Karpas-422 (cell line): ENCODE measurements at regions not wholly inside any gene's neighbourhood (a gene's known extent, or its start where the extent isn't known, plus 50 kb on each side); places are given as distances from the start of the nearest gene placed in this dataset.

ENCODE experiments used
- DNase-seq: peaks from one replicate; pipeline ENCODE4 v3.0.0-alpha.2; 2015
- H2AFZ ChIP-seq: fragments of 200-600 bp; sonication (generic); 2 replicates; pipeline ENCODE4 v1.6.1; 2014; ENCODE audit warnings: antibody characterized with exemption, low read length, mixed read lengths
- H3K27ac ChIP-seq: fragments of 200-600 bp; sonication (generic); 2 replicates; pipeline ENCODE4 v1.5.1; 2014; ENCODE audit warnings: mild to moderate bottlenecking, low read length, moderate library complexity
- H3K27me3 ChIP-seq: fragments of 200-600 bp; sonication (generic); 2 replicates; pipeline ENCODE4 v1.6.1; 2014; ENCODE audit warnings: low read length, mixed read lengths
- H3K36me3 ChIP-seq: fragments of 200-600 bp; sonication (generic); 2 replicates; pipeline ENCODE4 v1.6.1; 2014; ENCODE audit warnings: low read length, mixed read lengths; ENCODE audit not compliant: insufficient read depth
- H3K4me1 ChIP-seq: fragments of 200-600 bp; sonication (generic); 2 replicates; pipeline ENCODE4 v1.6.1; 2014; ENCODE audit warnings: mild to moderate bottlenecking, low read length, mixed read lengths
- H3K4me2 ChIP-seq: fragments of 200-600 bp; sonication (generic); 2 replicates; pipeline ENCODE4 v1.6.1; 2014; ENCODE audit warnings: low read length, low read depth, mild to moderate bottlenecking; ENCODE audit not compliant: poor library complexity, severe bottlenecking
- H3K4me3 ChIP-seq: fragments of 200-600 bp; sonication (generic); 2 replicates; pipeline ENCODE4 v1.5.1; 2014; ENCODE audit warnings: mild to moderate bottlenecking, antibody characterized with exemption, low read length, mixed read lengths
- H3K79me2 ChIP-seq: fragments of 200-600 bp; sonication (generic); 2 replicates; pipeline ENCODE4 v1.6.1; 2014; ENCODE audit warnings: mild to moderate bottlenecking, low read length, mixed read lengths
- H3K9ac ChIP-seq: fragments of 200-600 bp; sonication (generic); 2 replicates; pipeline ENCODE4 v1.6.0; 2014; ENCODE audit warnings: low read length
- H3K9me2 ChIP-seq: fragments of 200-600 bp; sonication (generic), shearing (Covaris generic); replicated peaks from 2 replicates; pipeline ENCODE4 v1.6.0; 2014; ENCODE audit warnings: mild to moderate bottlenecking, low read length, moderate library complexity; ENCODE audit not compliant: insufficient read depth
- H3K9me3 ChIP-seq: fragments of 300-700, 200-600 bp; sonication (generic); 2 replicates; pipeline ENCODE4 v1.6.1; 2014; ENCODE audit warnings: low read length, mixed read lengths
- H4K20me1 ChIP-seq: fragments of 200-600 bp; sonication (generic); 2 replicates; pipeline ENCODE4 v1.6.1; 2014; ENCODE audit warnings: mild to moderate bottlenecking, antibody characterized with exemption, low read length, low read depth; ENCODE audit not compliant: insufficient read depth

DNA sequence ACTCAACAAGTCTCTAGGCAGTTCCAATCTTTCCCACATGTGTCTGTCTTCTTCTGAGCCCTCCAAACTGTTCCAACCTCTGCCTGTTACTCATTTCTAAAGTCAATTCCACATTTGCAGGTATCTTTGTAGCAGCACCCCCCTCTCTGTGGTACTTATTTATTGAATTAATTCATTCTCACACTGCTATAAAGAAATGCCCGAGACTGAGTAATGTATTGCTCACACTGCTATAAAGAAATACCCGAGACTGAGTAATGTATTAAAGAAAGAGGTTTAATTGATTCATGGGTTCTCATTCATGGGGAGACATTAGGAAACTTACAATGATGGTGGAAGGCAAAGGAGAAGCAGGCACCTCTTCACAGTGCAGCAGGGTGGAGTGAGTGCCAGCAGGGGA, 1413.8 kb downstream of the SI start:
- DNase-seq: no peak
- Histone ChIP-seq H3K27me3 (no peaks in the 10 kb centered on the region), H3K4me1 (no peaks in the 10 kb centered on the region), H3K4me2 (no peak overlapping the region), H3K9me3 (peaks cover 9% of the 10 kb centered on the region; the same call in 1 of the 2 replicates), H3K9ac (no peak overlapping the region), H4K20me1 (no peaks in the 10 kb centered on the region), H3K27ac (no peak overlapping the region), H3K9me2 (no peaks in the 10 kb centered on the region), H3K79me2 (no peaks in the 10 kb centered on the region), H3K4me3 (no peak overlapping the region), H3K36me3 (no peaks in the 10 kb centered on the region), H2AFZ (no peak overlapping the region)

DNA sequence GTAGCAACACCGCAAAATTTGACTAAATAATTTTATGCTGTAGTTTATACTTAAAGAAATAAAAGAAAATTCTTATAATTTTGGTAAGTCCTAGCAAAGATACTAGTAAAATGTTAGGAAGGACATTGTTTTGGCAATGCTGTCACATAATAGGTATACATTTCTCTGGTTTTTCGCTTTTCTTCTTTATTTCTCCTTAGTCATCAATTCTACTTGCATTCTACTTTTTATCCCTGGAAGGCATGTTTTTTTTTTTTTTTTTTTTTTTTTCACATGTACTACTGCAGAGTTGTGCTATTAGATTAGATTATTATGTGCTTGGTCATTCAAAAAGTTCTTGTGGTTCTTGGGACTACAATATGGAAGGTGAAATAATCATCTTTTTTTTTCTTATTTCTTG, 1421.2 kb downstream of the SI start:
- H3K9me3 ChIP-seq: peaks cover 25% of the 10 kb centered on the region
- no peak overlapping the region for H3K4me2 ChIP-seq
- no peaks in the 10 kb centered on the region for H3K79me2 ChIP-seq
- no peaks in the 10 kb centered on the region for H3K36me3 ChIP-seq
- no peak overlapping the region for H3K27ac ChIP-seq
- no peak overlapping the region for H3K9ac ChIP-seq
- H3K4me3 ChIP-seq: no peak overlapping the region
- DNase-seq: no peak
- H3K9me2 ChIP-seq: no peaks in the 10 kb centered on the region
- H3K4me1 ChIP-seq: no peaks in the 10 kb centered on the region
- H3K27me3 ChIP-seq: no peaks in the 10 kb centered on the region
- H2AFZ ChIP-seq: no peak overlapping the region
- H4K20me1 ChIP-seq: no peaks in the 10 kb centered on the region

DNA sequence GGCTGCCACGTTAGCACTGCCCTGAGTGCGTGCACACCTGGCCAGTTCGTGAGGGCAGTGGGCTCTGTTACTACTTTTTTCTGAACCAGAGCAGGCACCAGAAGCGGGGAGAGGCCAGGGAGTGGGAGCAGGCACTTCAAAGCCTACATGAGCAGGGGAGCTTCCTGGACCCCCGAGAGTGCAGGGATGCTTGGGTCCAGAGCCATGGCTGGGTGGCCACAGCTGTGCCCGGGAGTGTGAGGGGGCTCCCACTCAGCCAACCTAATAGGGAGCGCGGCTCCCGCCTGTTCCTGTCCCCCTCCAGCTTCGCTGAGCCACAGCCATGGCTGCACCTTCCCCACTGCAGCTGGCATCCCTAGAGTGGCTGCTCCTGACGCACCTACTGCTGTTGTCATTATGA, 1423.3 kb downstream of the SI start:
- no peaks in the 10 kb centered on the region for H3K27me3 ChIP-seq
- H3K36me3 ChIP-seq: no peaks in the 10 kb centered on the region
- no peak for DNase-seq
- H3K4me3 ChIP-seq: no peak overlapping the region
- no peaks in the 10 kb centered on the region for H3K9me2 ChIP-seq
- H3K4me2 ChIP-seq: no peak overlapping the region
- no peaks in the 10 kb centered on the region for H3K79me2 ChIP-seq
- no peaks in the 10 kb centered on the region for H4K20me1 ChIP-seq
- peaks cover 28% of the 10 kb centered on the region for H3K9me3 ChIP-seq
- no peak overlapping the region for H2AFZ ChIP-seq
- no peak overlapping the region for H3K9ac ChIP-seq
- H3K4me1 ChIP-seq: no peaks in the 10 kb centered on the region
- no peak overlapping the region for H3K27ac ChIP-seq

DNA sequence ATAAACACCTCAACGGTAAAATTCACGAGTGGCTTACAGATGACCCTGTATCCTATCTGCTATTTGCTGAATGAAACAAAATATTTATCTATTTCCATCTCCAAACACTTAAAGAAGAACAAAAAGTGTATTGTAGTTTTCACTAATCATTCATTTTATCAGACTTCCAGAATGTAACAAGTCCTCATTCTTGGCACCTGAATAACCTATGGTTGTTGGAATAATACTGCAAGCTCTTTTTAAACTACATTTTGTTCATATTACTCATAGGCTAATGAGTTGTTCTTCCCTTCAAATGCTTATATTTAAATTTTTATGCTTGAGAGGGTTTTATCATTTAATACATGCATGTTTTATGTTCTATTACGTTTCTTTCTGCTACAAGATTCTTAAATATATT, 1434.1 kb downstream of the SI start:
- no peak for DNase-seq
- H3K27ac ChIP-seq: no peak overlapping the region

DNA sequence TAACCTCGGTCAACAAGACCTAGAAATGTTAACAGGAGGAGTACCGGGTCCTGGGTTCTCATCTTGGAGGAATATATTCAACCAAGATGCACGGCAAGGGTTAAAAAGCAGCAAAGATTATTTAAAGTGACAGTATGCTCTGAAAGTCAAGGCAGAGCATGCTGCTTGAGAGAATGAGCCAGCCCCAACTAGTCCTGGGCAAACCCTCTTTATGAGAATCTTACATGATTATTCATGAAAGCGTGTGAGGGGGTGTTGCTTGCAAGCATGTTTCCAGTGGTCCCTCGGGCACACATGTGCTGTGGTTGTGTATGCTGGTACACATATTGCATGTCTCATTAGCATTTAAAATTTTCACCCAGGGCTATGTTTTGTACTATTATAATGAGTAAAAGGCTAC, 1445.6 kb downstream of the SI start:
- Histone ChIP-seq H3K4me1 (no peaks in the 10 kb centered on the region), H3K9me2 (no peaks in the 10 kb centered on the region), H3K4me3 (no peak overlapping the region), H4K20me1 (no peaks in the 10 kb centered on the region), H3K9me3 (peaks cover 15% of the 10 kb centered on the region; the same call in 1 of the 2 replicates), H3K27ac (no peak overlapping the region), H3K9ac (no peak overlapping the region), H3K4me2 (no peak overlapping the region), H3K79me2 (no peaks in the 10 kb centered on the region), H3K36me3 (no peaks in the 10 kb centered on the region), H2AFZ (no peak overlapping the region), H3K27me3 (no peaks in the 10 kb centered on the region)
- DNase-seq: no peak

More for the DNA sequence above, 1434.1 kb downstream of the SI start:
- Histone ChIP-seq H3K36me3 (no peaks in the 10 kb centered on the region), H3K9me3 (peaks cover 20% of the 10 kb centered on the region), H4K20me1 (no peaks in the 10 kb centered on the region), H3K9me2 (no peaks in the 10 kb centered on the region), H3K4me3 (no peak overlapping the region), H3K9ac (no peak overlapping the region), H3K27me3 (no peaks in the 10 kb centered on the region), H3K4me1 (no peaks in the 10 kb centered on the region), H3K4me2 (no peak overlapping the region), H2AFZ (no peak overlapping the region), H3K79me2 (no peaks in the 10 kb centered on the region)

DNA sequence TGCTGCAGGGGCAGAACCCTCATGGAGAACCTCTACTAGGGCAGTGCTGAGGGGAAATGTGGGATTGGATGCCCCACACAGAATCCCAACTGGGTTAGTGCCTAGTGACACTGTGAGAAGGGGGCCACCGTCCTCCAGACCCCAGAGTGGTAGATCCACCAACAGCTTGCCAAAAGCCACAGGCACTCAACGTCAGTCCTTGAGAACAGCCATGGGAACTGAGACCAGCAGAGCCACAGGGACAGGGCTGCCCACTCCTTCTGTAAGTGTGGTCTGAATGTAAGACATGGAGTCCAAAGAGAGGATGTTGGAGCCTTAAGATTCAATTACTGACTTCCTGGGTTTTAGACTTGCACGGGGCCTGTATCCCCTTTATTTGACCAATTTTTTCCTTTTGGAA, 1451.5 kb downstream of the SI start:
- Histone ChIP-seq H3K9me3 (peaks cover 25% of the 10 kb centered on the region), H3K27ac (no peak overlapping the region), H3K79me2 (no peaks in the 10 kb centered on the region), H3K27me3 (no peaks in the 10 kb centered on the region), H3K4me2 (no peak overlapping the region), H3K4me3 (no peak overlapping the region), H2AFZ (no peak overlapping the region), H3K9me2 (no peaks in the 10 kb centered on the region), H3K9ac (no peak overlapping the region), H4K20me1 (no peaks in the 10 kb centered on the region), H3K36me3 (no peaks in the 10 kb centered on the region), H3K4me1 (no peaks in the 10 kb centered on the region)
- no peak for DNase-seq

DNA sequence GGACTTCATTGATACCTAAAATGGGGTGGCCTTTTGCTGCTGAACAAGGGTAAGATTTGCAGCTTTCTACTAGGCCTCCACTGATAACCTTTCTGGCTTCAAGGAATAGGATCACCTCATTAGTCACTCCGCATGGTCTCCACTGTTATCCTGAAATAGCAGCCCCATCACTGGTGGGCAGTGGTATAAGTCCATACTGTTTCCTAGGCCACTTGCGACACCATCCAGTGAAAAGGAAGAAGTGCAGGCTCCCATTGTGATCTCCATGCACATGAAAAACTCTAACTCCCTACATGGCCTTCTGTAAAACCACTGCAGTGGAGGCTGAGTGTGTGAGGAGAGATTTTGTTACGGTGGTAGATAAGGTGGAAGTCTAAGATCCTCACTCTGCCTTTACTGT, 1455.9 kb downstream of the SI start:
- H4K20me1 ChIP-seq: no peaks in the 10 kb centered on the region
- no peak overlapping the region for H3K27ac ChIP-seq
- H3K79me2 ChIP-seq: no peaks in the 10 kb centered on the region
- H2AFZ ChIP-seq: no peak overlapping the region
- H3K9me2 ChIP-seq: no peaks in the 10 kb centered on the region
- no peak overlapping the region for H3K4me3 ChIP-seq
- no peak overlapping the region for H3K4me2 ChIP-seq
- no peak for DNase-seq
- no peaks in the 10 kb centered on the region for H3K4me1 ChIP-seq
- peaks cover 32% of the 10 kb centered on the region for H3K9me3 ChIP-seq
- no peaks in the 10 kb centered on the region for H3K27me3 ChIP-seq
- H3K36me3 ChIP-seq: no peaks in the 10 kb centered on the region
- no peak overlapping the region for H3K9ac ChIP-seq

DNA sequence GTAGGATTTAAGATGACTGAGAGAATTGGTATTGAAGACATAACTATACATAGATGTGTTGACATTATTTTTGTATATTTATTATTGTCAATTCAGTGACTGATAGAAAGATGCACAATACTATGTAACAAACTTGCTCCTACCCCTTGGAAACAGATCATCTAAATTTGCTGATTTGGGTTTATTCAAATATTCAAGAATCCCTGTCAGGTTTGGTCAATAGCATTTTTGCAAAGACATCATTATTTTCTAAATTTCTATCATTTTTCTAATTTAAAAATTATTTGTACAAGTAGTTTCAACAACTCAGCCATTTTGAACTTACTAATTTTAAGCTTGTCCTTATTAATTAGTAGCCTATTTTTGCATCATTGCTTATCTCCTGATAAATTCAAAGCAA, 1463.4 kb downstream of the SI start:
- Histone ChIP-seq H3K79me2 (no peaks in the 10 kb centered on the region), H3K9me3 (peaks cover 11% of the 10 kb centered on the region), H3K4me3 (no peak overlapping the region), H3K4me1 (no peaks in the 10 kb centered on the region), H3K4me2 (no peak overlapping the region), H3K27me3 (no peaks in the 10 kb centered on the region), H3K27ac (no peak overlapping the region), H4K20me1 (no peaks in the 10 kb centered on the region), H2AFZ (no peak overlapping the region), H3K36me3 (no peaks in the 10 kb centered on the region), H3K9me2 (no peaks in the 10 kb centered on the region), H3K9ac (no peak overlapping the region)
- no peak for DNase-seq

DNA sequence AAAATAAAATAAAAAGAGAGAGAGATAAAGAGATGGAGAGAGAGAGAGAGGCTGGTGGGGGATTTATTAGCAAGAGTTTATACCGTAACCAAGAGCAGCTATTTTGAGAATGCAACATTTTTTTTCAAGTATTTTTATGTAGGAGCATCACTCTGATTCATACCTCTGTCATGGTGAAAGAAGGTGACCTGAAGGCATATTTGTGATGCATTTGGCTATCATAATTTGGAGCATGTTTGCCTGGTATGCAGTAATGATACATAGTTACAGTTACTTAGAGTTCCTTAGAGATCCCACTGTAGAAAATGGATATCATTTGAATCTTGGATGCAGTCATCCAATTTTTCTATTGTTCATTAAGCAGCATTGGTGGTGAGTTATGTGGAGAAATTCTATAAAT, 1472.4 kb downstream of the SI start:
- no peaks in the 10 kb centered on the region for H3K79me2 ChIP-seq
- H3K36me3 ChIP-seq: no peaks in the 10 kb centered on the region
- no peak for DNase-seq
- peaks cover 13% of the 10 kb centered on the region for H3K9me3 ChIP-seq
- no peaks in the 10 kb centered on the region for H3K9me2 ChIP-seq
- no peaks in the 10 kb centered on the region for H3K27me3 ChIP-seq
- no peak overlapping the region for H3K4me3 ChIP-seq
- no peak overlapping the region for H3K4me2 ChIP-seq
- H3K4me1 ChIP-seq: no peaks in the 10 kb centered on the region
- H3K27ac ChIP-seq: no peak overlapping the region
- no peaks in the 10 kb centered on the region for H4K20me1 ChIP-seq
- H3K9ac ChIP-seq: no peak overlapping the region
- H2AFZ ChIP-seq: no peak overlapping the region
